Right forelimb (tissue), 1 donor: ENCODE measurements at regions not wholly inside any gene's neighbourhood (a gene's known extent, or its start where the extent isn't known, plus 50 kb on each side); places are given as distances from the start of the nearest gene placed in this dataset.
"Not testable (repeated sequence)": the region's sequence is repeated elsewhere in the genome, so short reads cannot be mapped to it uniquely, and the experiment has no call there.

Experiments
- DNase-seq: peaks from one replicate; pipeline ENCODE4 v3.0.0-alpha.2; 2018

DNA sequence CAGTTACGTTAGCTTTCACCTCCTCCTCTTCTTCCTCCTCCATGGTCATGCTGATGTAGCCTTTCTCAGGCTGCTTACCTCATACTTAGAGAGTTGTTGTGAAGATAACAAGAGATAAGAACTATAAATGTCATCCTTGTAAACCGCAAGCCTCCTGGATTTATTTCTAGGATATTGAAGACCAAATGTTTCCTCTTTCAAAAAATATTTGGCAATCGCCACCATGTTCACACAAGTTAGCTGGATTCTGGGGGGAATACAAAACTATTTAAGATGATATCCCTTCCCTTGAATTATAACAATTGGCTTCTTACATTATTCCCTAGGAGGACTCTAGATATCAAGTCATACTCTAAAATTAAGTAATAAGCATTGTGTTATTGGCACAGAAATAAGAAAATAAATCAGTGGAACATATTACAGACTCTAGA lies 99.8 kb upstream of the PLEKHG1 start:
- DNase-seq: no peak

DNA sequence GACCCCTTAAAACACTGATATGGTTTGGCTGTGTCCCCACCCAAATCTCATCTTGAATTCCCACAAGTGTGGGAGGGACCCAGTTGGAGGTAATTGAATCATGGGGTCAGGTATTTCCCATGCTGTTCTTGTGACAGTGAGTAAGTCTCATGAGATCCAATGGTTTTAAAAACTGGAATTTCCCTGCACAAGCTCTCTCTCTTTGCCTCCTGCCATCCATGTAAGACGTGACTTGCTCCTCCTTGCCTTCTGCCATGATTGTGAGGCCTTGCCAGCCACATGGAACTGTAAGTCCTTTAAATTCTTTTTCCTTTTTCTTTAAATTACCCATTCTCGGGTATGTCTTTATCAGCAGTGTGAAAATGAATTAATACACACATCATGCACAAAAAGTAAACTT lies 99.1 kb upstream of the PLEKHG1 start:
- DNase-seq: not testable (repeated sequence)

DNA sequence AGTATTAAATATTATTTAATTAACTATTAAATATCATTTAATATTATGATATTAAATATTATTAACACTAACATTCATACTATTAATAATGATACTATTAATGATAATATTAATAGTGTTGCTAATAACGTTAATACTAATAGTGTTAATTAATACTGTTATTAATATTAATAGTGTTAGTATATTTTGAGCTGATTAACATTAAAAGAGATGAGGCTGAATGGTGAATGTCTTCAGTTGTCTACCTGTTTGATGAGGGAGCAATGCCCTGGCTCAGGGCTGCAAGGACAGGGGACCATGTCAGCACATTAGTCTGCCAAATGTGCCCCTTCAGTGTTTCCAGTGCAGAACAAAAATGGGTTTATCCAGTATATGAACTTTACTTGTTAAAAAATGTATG lies 96.6 kb upstream of the PLEKHG1 start:
- DNase-seq: no peak

DNA sequence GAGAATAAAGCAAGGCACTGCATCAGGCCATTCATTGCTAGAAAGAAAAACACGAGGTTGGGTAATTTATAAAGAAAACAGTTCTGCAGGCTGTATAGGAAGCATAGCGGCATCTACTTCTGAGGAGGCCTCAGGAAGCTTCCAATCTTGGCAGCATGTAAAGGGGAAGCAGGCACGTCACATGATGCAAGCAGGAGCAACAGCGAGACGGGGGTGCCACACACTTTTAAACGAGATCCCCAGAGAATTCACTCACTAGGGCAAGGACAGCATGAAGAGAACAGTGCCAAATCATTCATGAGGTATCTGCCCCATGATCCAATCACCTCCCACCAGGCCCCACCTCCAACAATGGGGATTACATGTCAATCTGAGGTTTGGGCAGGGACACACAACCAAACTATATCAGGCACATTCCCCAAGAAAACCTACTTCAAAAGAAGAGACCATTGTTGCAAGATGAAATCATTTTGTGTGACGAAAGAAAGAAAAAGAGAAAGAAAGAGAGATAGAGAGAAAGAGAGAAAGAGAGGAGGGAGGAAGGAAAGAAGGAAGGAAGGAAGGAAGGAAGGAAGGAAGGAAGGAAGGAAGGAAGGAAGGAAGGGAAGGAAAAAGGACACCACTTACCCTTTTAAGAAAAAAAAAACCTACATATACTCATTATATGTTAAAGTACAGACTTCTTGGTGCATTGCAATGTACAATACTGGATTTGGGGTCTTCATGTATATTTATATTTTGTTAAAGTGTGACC lies 95.9 kb upstream of the PLEKHG1 start:
- no peak for DNase-seq

DNA sequence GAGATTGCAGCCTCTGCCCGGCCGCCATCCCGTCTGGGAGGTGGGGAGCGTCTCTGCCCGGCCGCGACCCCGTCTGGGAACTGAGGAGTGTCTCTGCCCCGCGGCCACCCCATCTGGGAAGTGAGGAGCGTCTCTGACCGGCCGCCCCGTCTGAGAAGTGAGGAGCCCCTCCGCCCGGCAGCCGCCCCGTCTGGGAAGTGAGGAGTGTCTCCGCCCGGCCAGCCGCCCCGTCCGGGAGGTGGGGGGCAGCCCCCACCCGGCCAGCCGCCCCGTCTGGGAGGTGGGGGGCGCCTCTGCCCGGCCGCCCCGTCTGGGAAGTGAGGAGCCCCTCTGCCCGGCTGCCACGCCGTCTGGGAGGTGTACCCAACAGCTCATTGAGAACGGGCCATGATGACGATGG lies 92.3 kb upstream of the PLEKHG1 start:
- not testable (repeated sequence) for DNase-seq

DNA sequence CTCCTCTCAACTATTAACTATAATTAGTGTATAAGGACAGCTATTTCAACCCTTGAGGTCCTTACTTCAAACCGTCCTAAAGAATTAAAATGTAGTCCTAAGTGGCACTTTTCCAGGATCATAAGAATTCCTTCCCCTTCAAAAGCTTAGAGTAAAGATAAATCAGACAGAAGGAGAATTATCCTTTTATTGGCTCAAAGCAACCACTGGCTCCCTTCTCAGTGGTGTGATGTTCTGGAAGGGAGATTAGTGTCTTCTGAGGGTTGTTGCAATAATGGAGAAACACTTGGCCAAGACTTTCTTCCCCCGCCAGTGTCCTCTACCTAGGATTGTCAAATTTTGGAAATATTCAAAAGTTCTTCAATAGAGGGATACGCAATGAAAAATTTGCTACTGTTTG lies 89.1 kb upstream of the PLEKHG1 start:
- DNase-seq: no peak

DNA sequence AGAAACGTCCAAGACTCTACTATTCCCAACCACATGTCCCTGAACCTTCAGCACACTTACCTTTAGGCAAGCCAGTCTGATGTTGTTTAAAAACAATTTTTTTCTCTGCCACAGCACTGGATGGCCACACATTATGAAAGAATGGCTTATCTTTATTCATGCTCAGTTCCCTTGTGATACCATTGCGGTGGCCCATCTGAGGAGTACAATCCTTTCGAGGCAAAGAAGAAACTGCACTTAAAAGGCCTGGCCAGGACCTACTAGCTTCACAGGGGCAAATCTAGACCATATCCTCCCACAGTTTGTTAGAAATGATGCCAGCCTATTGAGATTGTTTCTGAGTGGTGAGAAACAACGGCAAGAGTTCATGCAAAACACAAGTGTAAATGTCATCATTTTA lies 88.4 kb upstream of the PLEKHG1 start:
- DNase-seq: no peak

DNA sequence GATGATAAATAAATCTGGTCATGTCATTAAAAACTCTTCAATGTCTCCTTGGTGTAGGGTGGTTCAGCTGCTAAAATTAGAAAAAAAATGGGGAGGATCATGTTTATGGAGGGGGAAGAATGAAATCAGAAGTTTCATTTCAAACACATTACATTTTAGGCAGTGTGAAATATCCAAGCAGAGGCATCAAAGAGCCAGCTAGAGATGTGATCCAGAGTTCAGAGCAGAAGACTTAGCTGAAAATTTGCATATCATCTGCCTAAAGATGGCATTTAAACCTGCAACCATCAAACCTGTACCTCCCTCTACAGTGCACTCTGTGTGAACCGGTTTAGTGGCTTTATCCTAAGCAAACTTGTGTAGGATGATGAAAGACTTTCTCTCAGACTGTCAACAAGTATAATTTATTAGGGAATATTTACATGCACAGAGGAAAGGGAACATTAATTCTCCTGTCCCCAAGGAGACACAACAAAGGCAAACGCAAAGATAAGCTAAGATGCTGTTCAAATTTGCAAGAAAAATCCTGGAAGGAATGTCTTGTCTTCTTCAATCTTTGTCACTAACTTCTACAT lies 84.8 kb upstream of the PLEKHG1 start:
- DNase-seq: no peak

DNA sequence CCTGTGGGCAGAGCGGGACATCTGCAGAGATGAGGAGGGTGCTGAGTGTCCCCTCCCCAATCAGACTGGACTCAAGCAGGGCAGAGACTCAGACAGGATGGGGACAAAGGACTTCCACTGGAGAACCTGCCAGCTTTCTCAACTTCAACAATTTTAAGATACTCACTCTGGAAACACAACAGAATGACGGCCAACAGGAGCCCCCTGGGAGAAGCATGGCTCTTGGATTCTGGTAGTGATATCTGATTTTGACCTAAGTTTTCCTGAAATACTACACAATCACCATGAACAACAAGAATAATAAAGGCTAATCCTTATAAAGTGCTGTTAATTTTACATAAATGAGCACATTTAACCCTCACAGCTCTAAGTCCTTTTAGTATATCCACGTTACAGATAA lies 83.5 kb upstream of the PLEKHG1 start:
- no peak for DNase-seq

DNA sequence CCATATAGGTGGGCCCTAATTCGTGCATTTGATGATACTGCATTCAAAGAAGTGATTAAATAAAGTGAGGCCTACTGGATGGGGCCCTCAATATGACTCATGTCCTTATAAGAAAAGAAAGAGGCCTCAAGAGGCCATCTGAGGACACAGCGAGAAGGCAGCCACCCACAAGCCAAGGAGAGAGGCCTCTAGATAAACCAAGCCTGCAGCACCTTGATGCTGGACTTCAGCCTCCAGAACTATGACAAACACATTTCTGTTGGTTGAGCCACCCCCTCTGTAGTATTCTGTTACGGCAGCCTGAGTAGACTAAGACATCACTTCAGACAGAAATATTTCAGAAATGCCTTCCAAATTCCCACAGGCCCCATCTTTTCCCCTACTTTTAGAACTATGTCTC lies 82.5 kb upstream of the PLEKHG1 start:
- no peak for DNase-seq

DNA sequence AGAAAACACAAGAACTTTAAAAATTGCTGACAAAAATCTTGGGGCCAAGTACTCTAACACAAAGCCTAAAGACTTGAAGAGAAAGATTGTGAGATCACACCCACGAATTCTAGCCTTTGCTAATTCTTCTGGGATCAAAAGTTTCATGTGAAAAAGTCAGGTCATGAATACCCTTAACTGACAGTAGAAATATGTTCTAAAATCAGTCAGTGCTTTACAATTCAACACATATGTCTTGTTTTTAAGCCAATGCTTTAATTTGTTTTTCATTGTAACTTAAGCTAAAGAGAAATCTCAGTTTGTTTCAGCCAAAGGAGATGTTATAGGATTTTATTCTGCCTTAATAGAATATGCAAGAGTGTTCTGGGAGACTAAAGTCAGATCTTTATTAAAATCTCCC lies 78.2 kb upstream of the PLEKHG1 start:
- no peak for DNase-seq

DNA sequence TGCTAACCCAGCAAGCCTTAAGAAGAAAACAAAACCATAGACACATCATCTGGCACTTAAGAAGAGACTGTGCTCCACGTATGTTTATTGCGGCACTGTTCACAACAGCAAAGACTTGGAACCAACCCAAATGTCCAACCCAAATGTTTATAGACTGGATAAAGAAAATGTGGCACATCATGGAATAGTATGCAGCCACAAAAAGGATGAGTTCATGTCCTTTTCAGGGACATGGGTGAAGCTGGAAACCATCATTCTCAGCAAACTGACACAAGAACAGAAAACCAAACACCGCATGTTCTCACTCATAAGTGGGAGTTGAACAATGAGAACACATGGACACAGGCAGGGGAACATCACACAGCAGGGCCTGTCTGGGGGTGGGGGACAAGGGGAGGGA lies 76.5 kb upstream of the PLEKHG1 start:
- DNase-seq: not testable (repeated sequence)

DNA sequence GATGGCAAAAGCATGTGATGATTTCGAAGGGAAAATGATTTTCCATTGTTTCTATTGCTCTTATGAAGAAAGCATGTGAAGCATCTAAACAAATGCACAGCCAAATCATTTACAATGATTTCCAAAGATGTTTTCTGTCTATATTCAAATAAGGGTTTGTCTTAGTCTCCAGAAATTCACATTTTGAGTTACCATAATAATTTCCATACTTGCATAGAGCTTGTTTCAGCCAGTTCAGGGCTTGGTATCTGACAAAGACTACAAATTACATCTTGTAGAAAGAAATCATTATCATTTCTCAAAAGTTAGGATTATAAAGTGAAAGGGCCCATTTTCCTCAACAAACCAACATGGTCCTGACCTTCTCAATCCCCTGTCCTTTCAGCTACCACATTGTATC lies 74.4 kb upstream of the PLEKHG1 start:
- DNase-seq: no peak

DNA sequence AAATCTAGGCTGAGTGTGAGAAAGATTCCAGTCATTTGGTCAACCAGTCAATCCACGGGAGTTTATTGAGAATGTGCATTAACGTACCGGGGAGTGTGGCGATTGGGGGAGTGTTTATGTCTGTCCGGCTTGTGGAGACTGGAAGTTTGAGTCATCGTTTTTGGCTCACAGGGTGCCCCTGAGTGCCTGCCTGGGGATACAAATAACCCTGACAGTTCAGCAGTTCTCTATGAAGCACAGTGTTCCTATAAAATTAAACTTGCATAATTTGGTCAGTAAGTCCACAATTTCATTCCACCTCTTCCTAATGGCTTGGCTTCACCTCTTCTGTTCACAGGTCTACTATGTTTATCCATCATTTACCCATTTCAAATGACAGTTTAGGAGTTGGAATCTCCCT lies 72.6 kb upstream of the PLEKHG1 start:
- DNase-seq: no peak

DNA sequence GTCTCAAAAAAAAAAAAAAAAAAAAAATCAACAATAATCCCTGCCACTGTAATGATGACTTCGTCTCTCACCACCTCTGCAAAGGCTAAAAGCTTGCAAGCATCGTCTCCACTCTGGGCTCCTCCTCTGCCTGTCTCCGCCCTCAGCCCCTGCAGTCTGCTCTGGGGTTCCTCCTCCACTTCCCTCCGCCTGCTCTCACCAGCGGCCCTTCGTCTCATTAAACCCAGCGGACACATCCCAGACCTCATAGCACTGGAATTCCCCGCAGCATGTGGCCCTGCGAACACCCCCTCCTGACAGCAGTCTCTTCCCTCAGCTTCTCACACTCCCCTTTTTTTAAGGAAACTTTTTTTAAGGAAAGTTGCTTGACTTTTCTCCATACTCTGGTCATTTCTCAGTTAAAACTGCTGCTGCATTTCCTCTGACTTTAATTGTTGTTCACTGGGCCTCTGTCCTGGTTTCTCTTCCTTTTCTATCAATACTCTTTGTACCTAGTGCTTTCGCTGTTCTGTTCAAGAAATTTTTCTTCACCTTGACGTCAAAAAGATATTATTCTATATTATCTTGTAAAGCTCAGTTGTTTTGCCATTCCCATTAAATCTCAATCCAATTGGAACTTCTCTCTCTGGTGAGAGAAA lies 70.9 kb upstream of the PLEKHG1 start:
- peak; percentile 63 for DNase-seq

DNA sequence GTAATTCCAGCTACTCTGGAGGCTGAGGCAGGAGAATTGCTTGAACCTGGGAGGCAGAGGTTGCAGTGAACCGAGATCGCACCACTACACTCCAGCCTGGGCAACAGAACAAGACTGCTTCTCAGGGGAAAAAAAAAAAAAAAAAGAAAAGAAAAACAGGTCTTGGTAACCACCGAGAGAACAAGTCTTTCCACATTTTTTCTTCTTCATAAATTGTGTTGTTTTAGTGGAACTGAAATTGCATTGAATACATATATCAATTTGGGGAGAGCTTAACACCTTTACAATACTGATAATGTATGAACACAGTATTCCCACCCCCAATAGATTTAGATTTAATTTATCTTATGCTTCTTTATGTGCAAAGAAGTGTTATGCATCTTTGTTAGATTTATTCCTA lies 70.0 kb upstream of the PLEKHG1 start:
- no peak for DNase-seq

DNA sequence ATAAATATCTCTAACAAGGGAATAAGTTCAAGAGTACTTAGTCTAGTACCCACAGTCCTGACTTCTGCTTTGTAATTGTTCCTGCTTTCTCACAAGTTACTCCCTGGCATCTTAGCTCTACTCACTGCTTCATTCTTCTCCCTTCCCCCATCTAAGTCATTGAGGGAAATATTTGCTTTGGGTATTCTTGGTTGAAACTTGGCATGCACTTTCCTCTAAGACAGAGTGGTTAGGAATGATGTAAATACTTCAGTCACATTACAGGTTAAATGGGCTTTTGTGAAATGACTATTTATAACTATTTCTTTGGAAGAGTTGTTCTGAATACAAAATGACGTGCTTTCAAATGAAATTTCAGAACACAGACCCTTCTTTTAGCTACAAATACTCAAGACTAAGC lies 67.7 kb upstream of the PLEKHG1 start:
- no peak for DNase-seq

DNA sequence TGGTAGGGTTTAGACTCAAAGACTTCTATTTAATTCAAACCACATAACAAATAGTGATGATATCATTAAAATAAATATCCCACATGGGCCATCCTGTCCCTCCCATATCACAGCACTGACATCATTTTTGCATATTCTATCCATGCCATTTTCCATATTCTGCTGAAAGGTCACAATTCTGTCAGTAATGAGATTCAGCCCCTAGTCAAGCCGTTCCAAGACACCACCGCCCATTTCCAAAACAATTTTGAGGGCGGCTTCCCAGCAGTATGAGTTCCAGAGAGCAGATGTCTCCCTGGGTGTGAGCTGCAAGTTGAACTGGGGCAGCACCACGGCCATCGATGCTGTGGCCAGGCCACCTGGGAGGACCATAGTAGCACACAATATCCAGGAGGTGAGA lies 65.1 kb upstream of the PLEKHG1 start:
- peak; percentile 64 for DNase-seq

DNA sequence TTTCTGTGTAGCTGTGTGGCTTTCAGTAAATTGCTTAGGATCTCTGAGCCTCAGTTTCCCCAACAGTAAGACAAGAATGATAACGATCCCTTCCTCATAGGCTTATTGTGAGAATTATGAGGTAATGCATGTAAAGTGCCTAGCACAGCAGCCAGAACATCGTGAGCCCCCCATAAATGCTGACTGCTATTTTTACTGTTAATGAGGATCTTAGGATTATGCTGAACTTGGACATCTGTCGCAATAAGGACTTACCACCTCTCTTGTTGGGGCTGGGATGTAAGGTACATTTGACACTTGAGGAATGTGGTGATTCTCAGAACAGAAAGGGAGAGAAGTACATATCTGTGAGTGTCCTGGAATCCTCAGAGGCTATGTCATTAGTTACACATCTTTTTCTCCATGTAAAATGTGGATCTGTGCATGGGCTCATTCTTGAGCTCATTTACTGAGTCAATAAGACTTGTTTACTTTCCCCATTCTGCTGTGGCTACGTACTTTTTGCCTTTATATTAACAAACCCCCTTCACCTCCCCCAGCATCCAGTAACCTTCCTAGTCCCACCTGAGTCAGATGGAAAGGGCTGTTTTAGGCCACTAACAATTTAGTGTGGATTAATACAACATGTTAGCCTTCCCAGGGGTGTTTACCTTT lies 64.4 kb upstream of the PLEKHG1 start:
- DNase-seq: no peak

DNA sequence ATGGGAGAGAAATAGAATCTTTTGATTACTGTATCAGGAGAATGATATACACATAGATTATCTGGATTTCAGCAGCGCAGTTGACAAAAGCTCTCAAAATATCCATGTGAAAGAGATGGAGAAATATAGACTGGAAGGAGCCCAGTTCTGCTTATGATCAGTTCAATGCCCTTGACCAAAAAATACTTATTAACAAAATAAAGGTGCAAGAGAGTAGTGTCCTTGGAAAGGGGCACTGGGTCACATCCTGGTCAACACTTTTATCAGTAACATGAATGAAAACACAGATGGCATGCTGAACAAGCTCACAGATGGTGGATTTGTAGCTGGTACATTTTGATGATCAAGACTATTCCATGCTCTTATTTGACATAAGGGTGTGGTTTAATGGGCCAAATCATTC lies 63.9 kb upstream of the PLEKHG1 start:
- DNase-seq: no peak

DNA sequence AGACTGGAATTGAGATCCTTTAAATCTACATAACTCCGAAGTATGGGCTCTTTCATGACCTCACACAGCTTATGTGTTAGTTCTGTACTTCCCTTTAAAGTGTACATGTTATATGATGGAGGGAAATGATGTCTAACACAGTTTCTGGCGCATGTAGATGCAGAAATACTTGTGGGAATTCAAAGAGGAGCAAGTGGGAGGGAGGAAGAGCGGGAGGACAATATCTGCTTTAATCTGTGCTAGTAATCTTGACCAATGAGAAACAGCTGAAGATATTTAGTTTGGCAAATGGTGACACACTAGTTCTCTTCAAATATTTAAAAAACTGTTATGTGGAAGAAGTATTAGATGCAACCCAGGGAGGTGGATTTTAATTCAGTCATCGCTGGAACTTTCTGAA lies 62.9 kb upstream of the PLEKHG1 start:
- no peak for DNase-seq

DNA sequence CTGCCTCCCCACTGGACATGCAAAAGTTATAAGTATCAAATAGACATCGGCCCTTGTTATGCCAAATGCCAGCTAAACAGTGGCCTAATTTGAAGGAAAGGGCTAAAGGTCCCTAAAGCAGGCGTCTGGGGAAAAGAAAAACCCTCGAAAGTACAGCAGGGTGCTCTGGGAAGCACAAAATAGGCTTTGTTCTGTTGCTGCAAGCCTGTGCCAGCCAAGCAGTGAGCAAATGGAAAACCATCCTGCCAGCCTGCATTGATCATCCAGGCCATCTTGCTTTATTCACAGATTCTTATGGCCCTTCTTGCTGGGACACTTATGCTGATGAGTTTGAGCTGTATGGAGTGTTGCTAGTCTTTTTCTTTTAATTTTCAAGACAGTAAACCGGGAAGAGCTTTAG lies 62.2 kb upstream of the PLEKHG1 start:
- peak; percentile 65 for DNase-seq

DNA sequence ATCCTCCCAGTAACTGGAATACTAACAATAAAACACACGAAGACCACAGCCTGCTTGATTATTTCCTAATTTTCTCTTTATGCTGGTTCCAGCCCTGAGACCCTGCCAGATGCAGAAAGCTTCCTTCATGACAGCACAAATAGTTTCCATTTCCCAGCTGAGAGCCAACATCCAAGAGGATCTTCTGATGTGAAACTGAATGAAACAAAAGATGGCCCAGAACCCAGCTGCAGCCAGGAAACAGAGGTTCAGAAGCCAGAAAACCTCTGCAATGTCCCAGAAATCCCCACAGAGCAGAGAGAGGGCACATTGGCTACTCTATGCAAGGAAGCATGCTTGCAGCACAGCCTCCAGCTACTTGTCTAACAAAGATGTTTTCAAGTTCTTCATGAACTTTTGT lies 61.8 kb upstream of the PLEKHG1 start:
- peak; percentile 61 for DNase-seq

DNA sequence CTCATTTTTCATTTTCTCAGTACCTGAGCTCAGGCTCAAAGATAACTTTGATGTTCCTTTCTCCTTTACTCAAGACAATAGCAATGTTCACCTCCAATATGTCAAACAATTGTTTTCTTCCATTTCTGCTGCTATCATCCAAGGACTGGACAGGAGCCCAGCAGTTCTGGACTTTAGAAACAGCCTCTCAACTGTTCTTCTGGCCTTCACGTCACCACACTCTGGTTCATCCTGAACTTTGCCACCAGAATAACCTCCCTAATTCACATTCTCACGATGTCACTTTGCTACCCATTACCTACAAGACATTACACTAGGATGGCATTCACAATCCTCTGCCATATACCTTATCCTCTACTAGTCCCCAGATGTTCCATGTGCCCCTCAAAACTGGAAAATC lies 60.6 kb upstream of the PLEKHG1 start:
- DNase-seq: no peak
